Ovary (tissue), 3 donors: ENCODE measurements at regions not wholly inside any gene's neighbourhood (a gene's known extent, or its start where the extent isn't known, plus 50 kb on each side); places are given as distances from the start of the nearest gene placed in this dataset.

ENCODE experiments used
- POLR2A ChIP-seq: fragments of 450-650 bp; IDR thresholded peaks from one replicate; pipeline ENCODE4 v1.6.1; 2017; ENCODE audit warnings: antibody characterized with exemption, mild to moderate bottlenecking, moderate library complexity
- TF ChIP-seq, protein P1 (sequence below), 3 donors: fragments of 450-650 bp in 2 of 3; fragments of 200-600 bp in 1 of 3; IDR thresholded peaks; one replicate each; pipeline versions ENCODE4 v1.5.1 to v1.8.0; 2016 to 2022; ENCODE audit warnings: antibody characterized with exemption in 3 of 3, mild to moderate bottlenecking in 1 of 3
- donor health status: DM: no; HTN: no; CAD: no.

DNA sequence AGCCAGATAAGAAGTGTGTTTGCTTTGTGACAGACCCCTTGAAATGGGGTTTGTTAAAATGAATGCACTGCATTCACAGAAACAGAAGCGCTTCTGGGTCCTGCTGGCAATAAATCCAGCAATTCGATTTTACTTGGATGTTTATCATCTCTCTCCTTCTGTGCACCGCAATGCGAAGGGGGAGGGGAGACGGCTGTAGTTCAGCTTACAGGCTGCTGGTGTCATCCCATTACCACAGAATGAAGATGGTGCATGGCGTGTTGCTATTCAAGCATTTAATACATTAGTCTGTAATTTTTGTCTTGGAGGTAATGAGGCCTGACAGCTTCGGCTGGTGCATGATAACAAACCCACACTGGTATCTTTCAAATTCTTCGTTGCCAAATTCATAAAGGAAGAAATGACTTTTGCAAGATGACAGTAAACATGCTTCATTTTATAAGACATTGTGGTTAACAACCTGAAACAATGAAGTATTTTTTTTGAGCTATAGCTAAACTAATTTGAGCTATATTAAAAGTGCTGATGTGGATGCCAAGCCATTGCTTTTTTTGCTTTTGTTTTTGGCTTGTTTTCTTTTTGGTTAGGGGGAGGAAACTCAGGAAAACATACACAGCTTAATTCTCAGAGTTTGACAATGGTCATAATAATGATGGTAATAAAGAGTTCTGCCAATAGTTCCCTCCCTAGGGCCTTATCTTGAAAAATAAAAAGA lies 418.3 kb downstream of the OTOL1 start:
- TF ChIP-seq, protein P1, sequence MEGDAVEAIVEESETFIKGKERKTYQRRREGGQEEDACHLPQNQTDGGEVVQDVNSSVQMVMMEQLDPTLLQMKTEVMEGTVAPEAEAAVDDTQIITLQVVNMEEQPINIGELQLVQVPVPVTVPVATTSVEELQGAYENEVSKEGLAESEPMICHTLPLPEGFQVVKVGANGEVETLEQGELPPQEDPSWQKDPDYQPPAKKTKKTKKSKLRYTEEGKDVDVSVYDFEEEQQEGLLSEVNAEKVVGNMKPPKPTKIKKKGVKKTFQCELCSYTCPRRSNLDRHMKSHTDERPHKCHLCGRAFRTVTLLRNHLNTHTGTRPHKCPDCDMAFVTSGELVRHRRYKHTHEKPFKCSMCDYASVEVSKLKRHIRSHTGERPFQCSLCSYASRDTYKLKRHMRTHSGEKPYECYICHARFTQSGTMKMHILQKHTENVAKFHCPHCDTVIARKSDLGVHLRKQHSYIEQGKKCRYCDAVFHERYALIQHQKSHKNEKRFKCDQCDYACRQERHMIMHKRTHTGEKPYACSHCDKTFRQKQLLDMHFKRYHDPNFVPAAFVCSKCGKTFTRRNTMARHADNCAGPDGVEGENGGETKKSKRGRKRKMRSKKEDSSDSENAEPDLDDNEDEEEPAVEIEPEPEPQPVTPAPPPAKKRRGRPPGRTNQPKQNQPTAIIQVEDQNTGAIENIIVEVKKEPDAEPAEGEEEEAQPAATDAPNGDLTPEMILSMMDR (IDR thresholded peaks at IDR 0.05), result peak in 1 of 3 donors; percentile 11
- no peak for TF ChIP-seq POLR2A
